Large intestine (tissue), 3 donors: ENCODE measurements at regions not wholly inside any gene's neighbourhood (a gene's known extent, or its start where the extent isn't known, plus 50 kb on each side); places are given as distances from the start of the nearest gene placed in this dataset.

ENCODE experiments used
- DNase-seq, 2 donors: peaks; one replicate each; pipeline versions ENCODE4 v3.0.0 to v3.0.0-alpha.2; 2013
- H3K27ac ChIP-seq: one replicate; pipeline ENCODE4 v1.5.1; 2013; ENCODE audit warnings: low read length
- H3K27me3 ChIP-seq: 2 replicates; pipeline ENCODE4 v1.6.1; 2013; ENCODE audit warnings: low read length; ENCODE audit not compliant: control insufficient read depth, insufficient read depth
- H3K36me3 ChIP-seq: 2 replicates; pipeline ENCODE4 v1.6.1; 2013; ENCODE audit warnings: low read length; ENCODE audit not compliant: control insufficient read depth, insufficient read depth
- H3K4me1 ChIP-seq: one replicate; pipeline ENCODE4 v1.6.1; 2013; ENCODE audit warnings: low read length; ENCODE audit not compliant: control insufficient read depth, insufficient read depth
- H3K4me3 ChIP-seq: one replicate; pipeline ENCODE4 v1.5.1; 2013; ENCODE audit warnings: low read length
- H3K9me3 ChIP-seq: one replicate; pipeline ENCODE4 v1.6.1; 2013; ENCODE audit warnings: mild to moderate bottlenecking, low read depth, low read length, moderate library complexity; ENCODE audit not compliant: control insufficient read depth
- WGBS: methylation state at CpG from one replicate; pipeline ENCODE4 v1.1.5; 2013; ENCODE audit warnings: low lambda C conversion rate; ENCODE audit not compliant: insufficient coverage; 5-methylcytosine and 5-hydroxymethylcytosine counted together

GRCh38 chr10:4033341-4033896, 248.4 kb upstream of the KLF6 start:
- DNase-seq = no peak
- no CpG with 5 or more reads among the region's 8 CpGs for WGBS
- H3K27me3 ChIP-seq = no peaks in the 10 kb centered on the region
- no peaks in the 10 kb centered on the region for H3K9me3 ChIP-seq
- no peak overlapping the region for H3K4me3 ChIP-seq
- no peak overlapping the region for H3K27ac ChIP-seq
- H3K4me1 ChIP-seq = peaks cover 4% of the 10 kb centered on the region
- no peaks in the 10 kb centered on the region for H3K36me3 ChIP-seq

GRCh38 chr10:4029866-4030265, 244.9 kb upstream of the KLF6 start:
- H3K27me3 ChIP-seq = peaks cover 2% of the 10 kb centered on the region
- WGBS = 84% methylated on average over 3 of the region's 8 CpGs
- DNase-seq = no peak
- no peaks in the 10 kb centered on the region for H3K9me3 ChIP-seq
- no peak overlapping the region for H3K27ac ChIP-seq
- no peaks in the 10 kb centered on the region for H3K4me1 ChIP-seq
- no peaks in the 10 kb centered on the region for H3K36me3 ChIP-seq
- H3K4me3 ChIP-seq = no peak overlapping the region

- Histone ChIP-seq H3K4me3 (no peak overlapping the region), H3K27me3 (peaks cover 4% of the 10 kb centered on the region), H3K36me3 (no peaks in the 10 kb centered on the region), H3K9me3 (no peaks in the 10 kb centered on the region), H3K27ac (no peak overlapping the region), H3K4me1 (no peaks in the 10 kb centered on the region)
- no peak for DNase-seq
- 89% methylated on average over 1 of the region's 6 CpGs for WGBS
These were observed 244.0 kb upstream of the KLF6 start for GRCh38 chr10:4028854-4029583.

- no peaks in the 10 kb centered on the region for H3K36me3 ChIP-seq
- DNase-seq = no peak
- no peak overlapping the region for H3K4me3 ChIP-seq
- no CpG with 5 or more reads among the region's 5 CpGs for WGBS
- no peaks in the 10 kb centered on the region for H3K4me1 ChIP-seq
- no peak overlapping the region for H3K27ac ChIP-seq
- H3K27me3 ChIP-seq = peaks cover 4% of the 10 kb centered on the region
- no peaks in the 10 kb centered on the region for H3K9me3 ChIP-seq
These were observed 243.0 kb upstream of the KLF6 start for GRCh38 chr10:4028027-4028471.

- H3K4me3 ChIP-seq = no peak overlapping the region
- H3K36me3 ChIP-seq = no peaks in the 10 kb centered on the region
- H3K27me3 ChIP-seq = peaks cover 4% of the 10 kb centered on the region
- DNase-seq = no peak
- no peaks in the 10 kb centered on the region for H3K9me3 ChIP-seq
- no peaks in the 10 kb centered on the region for H3K4me1 ChIP-seq
- H3K27ac ChIP-seq = no peak overlapping the region
- WGBS = no CpG with 5 or more reads among the region's 4 CpGs
These were observed 240.3 kb upstream of the KLF6 start for GRCh38 chr10:4025339-4025738.

- WGBS = 97% methylated on average over 6 of the region's 14 CpGs
- Histone ChIP-seq H3K27ac (no peak overlapping the region), H3K36me3 (no peaks in the 10 kb centered on the region), H3K9me3 (no peaks in the 10 kb centered on the region), H3K4me1 (no peaks in the 10 kb centered on the region), H3K27me3 (peaks cover 4% of the 10 kb centered on the region), H3K4me3 (no peak overlapping the region)
- DNase-seq = no peak
These were observed 239.7 kb upstream of the KLF6 start for GRCh38 chr10:4024516-4025245.

GRCh38 chr10:4024027-4024426, 239.0 kb upstream of the KLF6 start:
- H3K4me3 ChIP-seq = no peak overlapping the region
- no peaks in the 10 kb centered on the region for H3K9me3 ChIP-seq
- peaks cover 4% of the 10 kb centered on the region for H3K27me3 ChIP-seq
- no peak overlapping the region for H3K27ac ChIP-seq
- no peak for DNase-seq
- H3K36me3 ChIP-seq = no peaks in the 10 kb centered on the region
- WGBS = 100% methylated on average over 3 of the region's 17 CpGs
- no peaks in the 10 kb centered on the region for H3K4me1 ChIP-seq

- no peak overlapping the region for H3K4me3 ChIP-seq
- no peaks in the 10 kb centered on the region for H3K36me3 ChIP-seq
- DNase-seq = no peak
- no CpG with 5 or more reads among the region's 7 CpGs for WGBS
- peaks cover 4% of the 10 kb centered on the region for H3K27me3 ChIP-seq
- H3K27ac ChIP-seq = no peak overlapping the region
- no peaks in the 10 kb centered on the region for H3K9me3 ChIP-seq
- H3K4me1 ChIP-seq = no peaks in the 10 kb centered on the region
These were observed 237.5 kb upstream of the KLF6 start for GRCh38 chr10:4022473-4022872.

GRCh38 chr10:4020631-4021030, 235.6 kb upstream of the KLF6 start:
- no peak overlapping the region for H3K27ac ChIP-seq
- peaks cover 2% of the 10 kb centered on the region for H3K27me3 ChIP-seq
- DNase-seq = no peak
- 86% methylated on average over 1 of the region's 5 CpGs for WGBS
- no peaks in the 10 kb centered on the region for H3K9me3 ChIP-seq
- H3K36me3 ChIP-seq = no peaks in the 10 kb centered on the region
- no peaks in the 10 kb centered on the region for H3K4me1 ChIP-seq
- H3K4me3 ChIP-seq = no peak overlapping the region

- no peak for DNase-seq
- Histone ChIP-seq H3K27ac (no peak overlapping the region), H3K9me3 (no peaks in the 10 kb centered on the region), H3K4me1 (no peaks in the 10 kb centered on the region), H3K27me3 (no peaks in the 10 kb centered on the region), H3K4me3 (no peak overlapping the region), H3K36me3 (no peaks in the 10 kb centered on the region)
- 100% methylated on average over 1 of the region's 4 CpGs for WGBS
These were observed 233.1 kb upstream of the KLF6 start for GRCh38 chr10:4018054-4018511.
